Gastrocnemius medialis (tissue), 4 donors: ENCODE measurements at regions not wholly inside any gene's neighbourhood (a gene's known extent, or its start where the extent isn't known, plus 50 kb on each side); places are given as distances from the start of the nearest gene placed in this dataset.

Experiments
- ATAC-seq, 2 donors: fragments of 150-250 bp; one replicate each; pipeline ENCODE4 v1.9.1; 2016
- DNase-seq, 2 donors: peaks; one replicate each; pipeline ENCODE4 v3.0.0-alpha.2; 2019
- H3K27ac ChIP-seq, 4 donors: fragments of 200-600 bp; sonication (generic); 1 replicate in 1 of 4; 2 replicates in 3 of 4; pipeline ENCODE4 v1.5.1; 2016 to 2018; ENCODE audit warnings: mild to moderate bottlenecking in 2 of 4, moderate library complexity in 1 of 4
- H3K27me3 ChIP-seq, 3 donors: fragments of 200-600 bp; sonication (generic) in 2 of 3; 1 replicate in 1 of 3; 2 replicates in 2 of 3; pipeline versions ENCODE4 v1.5.1 to v1.6.0; 2016 to 2019; ENCODE audit warnings: mild to moderate bottlenecking in 1 of 3, moderate library complexity in 1 of 3
- H3K36me3 ChIP-seq, 2 donors: fragments of 200-600 bp; sonication (generic) in 1 of 2; one replicate each; pipeline ENCODE4 v1.5.1; 2017 to 2018
- H3K4me1 ChIP-seq, 2 donors: fragments of 200-600 bp; sonication (generic) in 1 of 2; one replicate each; pipeline ENCODE4 v1.5.1; 2016 to 2017; ENCODE audit warnings: mild to moderate bottlenecking in 2 of 2
- H3K4me3 ChIP-seq, 4 donors: fragments of 200-600 bp; sonication (generic) in 3 of 4; 1 replicate in 1 of 4; 2 replicates in 3 of 4; pipeline ENCODE4 v1.5.1; 2016 to 2019; ENCODE audit warnings: mild to moderate bottlenecking in 2 of 4
- H3K9me3 ChIP-seq, 3 donors: fragments of 200-600 bp; sonication (generic) in 2 of 3; 1 replicate in 1 of 3; 2 replicates in 2 of 3; pipeline ENCODE4 v1.5.1; 2016 to 2019
- POLR2A ChIP-seq, 2 donors: fragments of 450-650 bp; IDR thresholded peaks; one replicate each; pipeline ENCODE4 v1.6.1; 2017; ENCODE audit warnings: antibody characterized with exemption in 2 of 2, mild to moderate bottlenecking in 2 of 2, moderate library complexity in 2 of 2
- in situ Hi-C, 4 donors: fragments of 200-750 bp; cut with MboI; loops; one replicate each; pipeline versions ENCODE4 v1.15.0 to v1.8.0; 2017; ENCODE audit warnings: low sequenced_read_pairs in 4 of 4
- intact Hi-C: fragments of 100-400 bp; cut with DNase I; formaldehyde crosslinking; loops from one replicate; pipeline ENCODE4 v1.15.1; 2023; ENCODE audit warnings: low total_unique reads
- TF ChIP-seq, protein P1 (sequence below), 5 experiments: fragments of 450-650 bp in 3 of 5; fragments of 200-600 bp in 2 of 5; sonication (generic) in 2 of 5; IDR thresholded peaks in 4 of 5; conservative IDR thresholded peaks in 1 of 5; 1 replicate in 4 of 5; 2 replicates in 1 of 5; pipeline ENCODE4 v1.5.1; 2016 to 2019; ENCODE audit warnings: antibody characterized with exemption in 5 of 5, mild to moderate bottlenecking in 3 of 5, moderate library complexity in 3 of 5

- no peak overlapping the region for H3K27ac ChIP-seq
- intact Hi-C loops, result no loop called here
- no peaks in the 10 kb centered on the region for H3K9me3 ChIP-seq
- in situ Hi-C loops, result no loop called here
- no peak overlapping the region for H3K4me3 ChIP-seq
- DNase-seq, result no peak
- H3K36me3 ChIP-seq, result no peaks in the 10 kb centered on the region
- no peak for ATAC-seq
- no peaks in the 10 kb centered on the region for H3K4me1 ChIP-seq
- TF ChIP-seq, protein P1, sequence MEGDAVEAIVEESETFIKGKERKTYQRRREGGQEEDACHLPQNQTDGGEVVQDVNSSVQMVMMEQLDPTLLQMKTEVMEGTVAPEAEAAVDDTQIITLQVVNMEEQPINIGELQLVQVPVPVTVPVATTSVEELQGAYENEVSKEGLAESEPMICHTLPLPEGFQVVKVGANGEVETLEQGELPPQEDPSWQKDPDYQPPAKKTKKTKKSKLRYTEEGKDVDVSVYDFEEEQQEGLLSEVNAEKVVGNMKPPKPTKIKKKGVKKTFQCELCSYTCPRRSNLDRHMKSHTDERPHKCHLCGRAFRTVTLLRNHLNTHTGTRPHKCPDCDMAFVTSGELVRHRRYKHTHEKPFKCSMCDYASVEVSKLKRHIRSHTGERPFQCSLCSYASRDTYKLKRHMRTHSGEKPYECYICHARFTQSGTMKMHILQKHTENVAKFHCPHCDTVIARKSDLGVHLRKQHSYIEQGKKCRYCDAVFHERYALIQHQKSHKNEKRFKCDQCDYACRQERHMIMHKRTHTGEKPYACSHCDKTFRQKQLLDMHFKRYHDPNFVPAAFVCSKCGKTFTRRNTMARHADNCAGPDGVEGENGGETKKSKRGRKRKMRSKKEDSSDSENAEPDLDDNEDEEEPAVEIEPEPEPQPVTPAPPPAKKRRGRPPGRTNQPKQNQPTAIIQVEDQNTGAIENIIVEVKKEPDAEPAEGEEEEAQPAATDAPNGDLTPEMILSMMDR (IDR thresholded peaks at IDR 0.05 in 4 of 5, conservative IDR thresholded peaks at IDR 0.05 in 1 of 5), result no peak
- TF ChIP-seq POLR2A (IDR thresholded peaks at IDR 0.05), result no peak
- no peaks in the 10 kb centered on the region for H3K27me3 ChIP-seq
These were observed 1026.4 kb upstream of the ADGRL3 start for GRCh38 chr4:60173718-60174117.

- Histone ChIP-seq H3K9me3 (no peaks in the 10 kb centered on the region), H3K36me3 (no peaks in the 10 kb centered on the region), H3K4me1 (no peaks in the 10 kb centered on the region), H3K27ac (no peak overlapping the region), H3K4me3 (no peak overlapping the region), H3K27me3 (no peaks in the 10 kb centered on the region)
- TF ChIP-seq, protein P1 (IDR thresholded peaks at IDR 0.05 in 4 of 5, conservative IDR thresholded peaks at IDR 0.05 in 1 of 5), result no peak
- TF ChIP-seq POLR2A (IDR thresholded peaks at IDR 0.05), result no peak
- in situ Hi-C loops, result no loop called here
- DNase-seq (no peak), ATAC-seq (no peak)
- intact Hi-C loops, result no loop called here
These were observed 1024.9 kb upstream of the ADGRL3 start for GRCh38 chr4:60175241-60175640.

DNA sequence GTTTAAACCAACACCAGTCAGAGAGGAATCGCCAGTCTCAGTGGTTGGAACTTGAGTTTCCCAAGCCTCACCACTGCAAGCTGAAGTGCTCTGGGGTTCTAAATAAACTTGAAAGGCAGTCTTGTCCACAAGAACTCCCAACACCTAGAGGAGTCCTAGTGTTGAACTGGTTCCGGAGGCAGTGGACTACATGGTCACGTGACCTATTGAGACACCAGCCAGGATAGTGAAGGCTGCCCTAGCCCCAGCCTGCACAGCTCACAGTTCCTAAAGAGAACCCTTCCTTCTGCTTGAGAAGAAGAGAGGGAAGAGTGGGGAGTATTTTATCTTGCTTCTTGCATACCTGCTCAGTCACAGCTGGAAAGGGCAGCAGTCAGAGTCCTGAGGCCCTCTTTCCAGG is 1012.7 kb upstream of the ADGRL3 start:
- in situ Hi-C loops (no loop called here), intact Hi-C loops (no loop called here)
- no peaks in the 10 kb centered on the region for H3K36me3 ChIP-seq
- H3K9me3 ChIP-seq, result no peaks in the 10 kb centered on the region
- ATAC-seq (no peak), DNase-seq (no peak)
- H3K27me3 ChIP-seq, result no peaks in the 10 kb centered on the region
- H3K4me3 ChIP-seq, result no peak overlapping the region
- no peak overlapping the region for H3K27ac ChIP-seq
- TF ChIP-seq POLR2A (IDR thresholded peaks at IDR 0.05), result no peak
- TF ChIP-seq, protein P1 (IDR thresholded peaks at IDR 0.05 in 4 of 5, conservative IDR thresholded peaks at IDR 0.05 in 1 of 5), result no peak
- no peaks in the 10 kb centered on the region for H3K4me1 ChIP-seq

- intact Hi-C loops (no loop called here), in situ Hi-C loops (no loop called here)
- Histone ChIP-seq H3K36me3 (no peaks in the 10 kb centered on the region), H3K9me3 (no peaks in the 10 kb centered on the region), H3K27ac (no peak overlapping the region), H3K4me3 (no peak overlapping the region), H3K4me1 (no peaks in the 10 kb centered on the region), H3K27me3 (no peaks in the 10 kb centered on the region)
- TF ChIP-seq POLR2A (IDR thresholded peaks at IDR 0.05), result no peak
- TF ChIP-seq, protein P1 (IDR thresholded peaks at IDR 0.05 in 4 of 5, conservative IDR thresholded peaks at IDR 0.05 in 1 of 5), result no peak
- DNase-seq, result no peak
- ATAC-seq, result no peak
These were observed 1010.8 kb upstream of the ADGRL3 start for GRCh38 chr4:60189286-60189685.

DNA sequence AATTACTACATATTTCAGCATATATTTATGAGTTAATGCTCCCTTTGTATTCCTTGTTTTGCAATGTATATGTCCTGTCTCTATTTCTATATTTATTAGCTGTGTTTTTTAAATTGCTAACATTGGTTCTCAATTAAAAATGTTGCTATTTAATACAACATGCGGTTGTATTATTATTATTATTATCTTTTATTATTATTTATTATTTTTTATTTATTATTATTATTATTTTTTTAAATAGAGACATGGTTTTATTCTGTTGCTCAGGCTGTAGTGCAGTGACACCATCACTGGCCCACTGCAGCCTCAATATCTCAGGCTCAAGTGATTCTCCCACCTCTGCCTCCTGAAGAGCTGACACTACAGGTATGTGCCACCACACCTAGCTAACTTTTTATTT is 1005.9 kb upstream of the ADGRL3 start:
- ATAC-seq, result no peak
- Histone ChIP-seq H3K27ac (no peak overlapping the region), H3K4me1 (no peaks in the 10 kb centered on the region), H3K9me3 (no peaks in the 10 kb centered on the region), H3K36me3 (no peaks in the 10 kb centered on the region), H3K27me3 (no peaks in the 10 kb centered on the region), H3K4me3 (no peak overlapping the region)
- intact Hi-C loops, result no loop called here
- in situ Hi-C loops, result no loop called here
- no peak for TF ChIP-seq POLR2A (IDR thresholded peaks at IDR 0.05)
- TF ChIP-seq, protein P1 (IDR thresholded peaks at IDR 0.05 in 4 of 5, conservative IDR thresholded peaks at IDR 0.05 in 1 of 5), result no peak
- no peak for DNase-seq
